NB4 (cell line): ENCODE measurements at regions not wholly inside any gene's neighbourhood (a gene's known extent, or its start where the extent isn't known, plus 50 kb on each side); places are given as distances from the start of the nearest gene placed in this dataset.

Source experiments
- DNase-seq: peaks from one replicate; pipeline ENCODE4 v3.0.0; 2010; ENCODE audit warnings: low read depth
- H3K4me3 ChIP-seq: one replicate; pipeline ENCODE4 v1.5.1; 2011; ENCODE audit warnings: mild to moderate bottlenecking, low read depth, low read length, moderate library complexity
- CTCF ChIP-seq: IDR thresholded peaks from one replicate; pipeline ENCODE4 v1.5.1; 2012; ENCODE audit warnings: low read depth, low read length
- MAX ChIP-seq: IDR thresholded peaks from 2 replicates; pipeline ENCODE4 v1.6.1; 2011; ENCODE audit warnings: low read depth, low read length
- MYC ChIP-seq: IDR thresholded peaks from 2 replicates; pipeline ENCODE4 v1.6.1; 2011; ENCODE audit warnings: low read depth, low read length
- POLR2A ChIP-seq: IDR thresholded peaks from 2 replicates; pipeline ENCODE4 v1.6.1; 2011; ENCODE audit warnings: mild to moderate bottlenecking; ENCODE audit not compliant: insufficient read length; ENCODE audit errors: extremely low read depth

GRCh38 chr18:76689646-76690264 is 132.6 kb upstream of the ZNF236 start:
- no peak overlapping the region for H3K4me3 ChIP-seq
- TF ChIP-seq POLR2A (no peak), MYC (no peak), CTCF (no peak), MAX (no peak)
- DNase-seq, result no peak

GRCh38 chr18:76688724-76689472 is 133.5 kb upstream of the ZNF236 start:
- no peak overlapping the region for H3K4me3 ChIP-seq
- no peak for TF ChIP-seq MYC
- TF ChIP-seq MAX, result no peak
- TF ChIP-seq POLR2A, result no peak
- TF ChIP-seq CTCF, result no peak
- no peak for DNase-seq

GRCh38 chr18:76687304-76687962 is 134.9 kb upstream of the ZNF236 start:
- DNase-seq, result no peak
- no peak for TF ChIP-seq MAX
- no peak for TF ChIP-seq POLR2A
- TF ChIP-seq CTCF, result no peak
- no peak for TF ChIP-seq MYC
- no peak overlapping the region for H3K4me3 ChIP-seq

- H3K4me3 ChIP-seq, result no peak overlapping the region
- DNase-seq, result peak; percentile 73
- TF ChIP-seq CTCF (peak; percentile 78), MAX (0 out of 2 replicates have a peak, but pooled peaks have one; percentile 21), POLR2A (no peak), MYC (no peak)
Observed at GRCh38 chr18:76686737-76687231, 135.6 kb upstream of the ZNF236 start.

GRCh38 chr18:76685860-76686259 is 136.5 kb upstream of the ZNF236 start:
- TF ChIP-seq MAX, result no peak
- no peak overlapping the region for H3K4me3 ChIP-seq
- DNase-seq, result no peak

GRCh38 chr18:76685402-76685801 is 137.0 kb upstream of the ZNF236 start:
- no peak overlapping the region for H3K4me3 ChIP-seq
- TF ChIP-seq CTCF (no peak), MYC (no peak), POLR2A (no peak), MAX (no peak)
- DNase-seq, result no peak
